ENCODE measurements at regions not wholly inside any gene's neighbourhood (a gene's known extent, or its start where the extent isn't known, plus 50 kb on each side); places are given as distances from the start of the nearest gene placed in this dataset.

- Histone ChIP-seq H3K27ac (ENCODE audit: low read depth, low read length, poor library complexity, severe bottlenecking) (no peak overlapping the region), H3K4me3 (ENCODE audit: low read depth, low read length, poor library complexity, severe bottlenecking) (no peak overlapping the region), H3K36me3 (ENCODE audit: insufficient read depth, low read length, poor library complexity, severe bottlenecking) (no peaks in the 10 kb centered on the region), H3K4me1 (ENCODE audit: insufficient read depth, low read length, poor library complexity, severe bottlenecking) (no peaks in the 10 kb centered on the region), H3K27me3 (replicated peaks; ENCODE audit: insufficient read depth, low read depth, low read length, poor library complexity) (no peaks in the 10 kb centered on the region), H3K9me3 (ENCODE audit: low read depth, low read length, poor library complexity, severe bottlenecking) (no peaks in the 10 kb centered on the region)
- TF ChIP-seq EZH2 (IDR thresholded peaks at IDR 0.05; ENCODE audit: borderline replicate concordance, low read depth, low read length, poor library complexity, severe bottlenecking), result no peak
- TF ChIP-seq CTCF (conservative IDR thresholded peaks at IDR 0.05; ENCODE audit: low read depth, low read length), result no peak
- CTCF ChIA-PET, result no interaction called here
- no TSS peak for BruUV-seq (replicated peaks)
- no peak for DNase-seq (ENCODE audit: low spot score)
- intact Hi-C loops (cut with micrococcal nuclease; ENCODE audit: unreplicated experiment), result no loop called here
- POLR2A ChIA-PET (ENCODE audit: low non-redundant PET), result no interaction called here
Observed at GRCh38 chr13:69283301-69283700, 824.3 kb upstream of the ATXN8OS start.

GRCh38 chr13:69280399-69280798 lies 827.2 kb upstream of the ATXN8OS start:
- H3K4me1 ChIP-seq (ENCODE audit: insufficient read depth, low read length, poor library complexity, severe bottlenecking), result no peaks in the 10 kb centered on the region
- TF ChIP-seq EZH2 (IDR thresholded peaks at IDR 0.05; ENCODE audit: borderline replicate concordance, low read depth, low read length, poor library complexity, severe bottlenecking) (no peak), CTCF (conservative IDR thresholded peaks at IDR 0.05; ENCODE audit: low read depth, low read length) (no peak)
- ChIA-PET POLR2A (ENCODE audit: low non-redundant PET) (no interaction called here), CTCF (no interaction called here)
- H3K36me3 ChIP-seq (ENCODE audit: insufficient read depth, low read length, poor library complexity, severe bottlenecking), result no peaks in the 10 kb centered on the region
- H3K27me3 ChIP-seq (replicated peaks; ENCODE audit: insufficient read depth, low read depth, low read length, poor library complexity), result no peaks in the 10 kb centered on the region
- no peak for DNase-seq (ENCODE audit: low spot score)
- no peaks in the 10 kb centered on the region for H3K9me3 ChIP-seq (ENCODE audit: low read depth, low read length, poor library complexity, severe bottlenecking)
- no peak overlapping the region for H3K27ac ChIP-seq (ENCODE audit: low read depth, low read length, poor library complexity, severe bottlenecking)
- intact Hi-C loops (cut with micrococcal nuclease; ENCODE audit: unreplicated experiment), result no loop called here
- no TSS peak for BruUV-seq (replicated peaks)
- H3K4me3 ChIP-seq (ENCODE audit: low read depth, low read length, poor library complexity, severe bottlenecking), result no peak overlapping the region

- DNase-seq (ENCODE audit: low spot score), result no peak
- Histone ChIP-seq H3K27ac (ENCODE audit: low read depth, low read length, poor library complexity, severe bottlenecking) (no peak overlapping the region), H3K9me3 (ENCODE audit: low read depth, low read length, poor library complexity, severe bottlenecking) (no peaks in the 10 kb centered on the region), H3K27me3 (replicated peaks; ENCODE audit: insufficient read depth, low read depth, low read length, poor library complexity) (no peaks in the 10 kb centered on the region), H3K4me1 (ENCODE audit: insufficient read depth, low read length, poor library complexity, severe bottlenecking) (no peaks in the 10 kb centered on the region), H3K36me3 (ENCODE audit: insufficient read depth, low read length, poor library complexity, severe bottlenecking) (no peaks in the 10 kb centered on the region), H3K4me3 (ENCODE audit: low read depth, low read length, poor library complexity, severe bottlenecking) (no peak overlapping the region)
- BruUV-seq (replicated peaks), result no TSS peak
- POLR2A ChIA-PET (ENCODE audit: low non-redundant PET), result no interaction called here
- TF ChIP-seq EZH2 (IDR thresholded peaks at IDR 0.05; ENCODE audit: borderline replicate concordance, low read depth, low read length, poor library complexity, severe bottlenecking) (no peak), CTCF (conservative IDR thresholded peaks at IDR 0.05; ENCODE audit: low read depth, low read length) (no peak)
- intact Hi-C loops (cut with micrococcal nuclease; ENCODE audit: unreplicated experiment), result no loop called here
- CTCF ChIA-PET, result no interaction called here
Observed at GRCh38 chr13:69279213-69279612, 828.4 kb upstream of the ATXN8OS start.

Data from A673 (cell line).